ENCODE measurements at regions not wholly inside any gene's neighbourhood (a gene's known extent, or its start where the extent isn't known, plus 50 kb on each side); places are given as distances from the start of the nearest gene placed in this dataset.

DNA sequence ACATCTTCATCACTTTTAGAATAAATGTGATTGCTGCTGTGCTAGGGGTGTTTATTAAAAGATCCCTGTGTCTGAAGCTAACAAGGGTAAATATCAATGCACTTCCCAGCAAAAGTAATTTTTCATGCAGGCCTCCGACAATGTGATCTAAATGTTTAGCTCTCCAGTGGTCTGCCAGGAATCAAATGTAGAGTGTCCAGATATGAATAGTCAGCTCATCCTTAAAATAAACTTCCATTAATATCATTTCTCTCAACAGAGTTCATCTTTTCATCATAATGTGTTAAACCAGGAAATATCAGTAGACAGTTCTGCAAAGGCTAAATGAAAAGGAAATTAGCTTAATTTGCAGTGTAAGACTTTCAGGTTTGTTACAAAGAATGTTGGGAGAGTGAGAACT is 102.2 kb upstream of the EGFL6 start:
- TF ChIP-seq, protein P1, sequence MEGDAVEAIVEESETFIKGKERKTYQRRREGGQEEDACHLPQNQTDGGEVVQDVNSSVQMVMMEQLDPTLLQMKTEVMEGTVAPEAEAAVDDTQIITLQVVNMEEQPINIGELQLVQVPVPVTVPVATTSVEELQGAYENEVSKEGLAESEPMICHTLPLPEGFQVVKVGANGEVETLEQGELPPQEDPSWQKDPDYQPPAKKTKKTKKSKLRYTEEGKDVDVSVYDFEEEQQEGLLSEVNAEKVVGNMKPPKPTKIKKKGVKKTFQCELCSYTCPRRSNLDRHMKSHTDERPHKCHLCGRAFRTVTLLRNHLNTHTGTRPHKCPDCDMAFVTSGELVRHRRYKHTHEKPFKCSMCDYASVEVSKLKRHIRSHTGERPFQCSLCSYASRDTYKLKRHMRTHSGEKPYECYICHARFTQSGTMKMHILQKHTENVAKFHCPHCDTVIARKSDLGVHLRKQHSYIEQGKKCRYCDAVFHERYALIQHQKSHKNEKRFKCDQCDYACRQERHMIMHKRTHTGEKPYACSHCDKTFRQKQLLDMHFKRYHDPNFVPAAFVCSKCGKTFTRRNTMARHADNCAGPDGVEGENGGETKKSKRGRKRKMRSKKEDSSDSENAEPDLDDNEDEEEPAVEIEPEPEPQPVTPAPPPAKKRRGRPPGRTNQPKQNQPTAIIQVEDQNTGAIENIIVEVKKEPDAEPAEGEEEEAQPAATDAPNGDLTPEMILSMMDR (IDR thresholded peaks at IDR 0.05) = no peak

DNA sequence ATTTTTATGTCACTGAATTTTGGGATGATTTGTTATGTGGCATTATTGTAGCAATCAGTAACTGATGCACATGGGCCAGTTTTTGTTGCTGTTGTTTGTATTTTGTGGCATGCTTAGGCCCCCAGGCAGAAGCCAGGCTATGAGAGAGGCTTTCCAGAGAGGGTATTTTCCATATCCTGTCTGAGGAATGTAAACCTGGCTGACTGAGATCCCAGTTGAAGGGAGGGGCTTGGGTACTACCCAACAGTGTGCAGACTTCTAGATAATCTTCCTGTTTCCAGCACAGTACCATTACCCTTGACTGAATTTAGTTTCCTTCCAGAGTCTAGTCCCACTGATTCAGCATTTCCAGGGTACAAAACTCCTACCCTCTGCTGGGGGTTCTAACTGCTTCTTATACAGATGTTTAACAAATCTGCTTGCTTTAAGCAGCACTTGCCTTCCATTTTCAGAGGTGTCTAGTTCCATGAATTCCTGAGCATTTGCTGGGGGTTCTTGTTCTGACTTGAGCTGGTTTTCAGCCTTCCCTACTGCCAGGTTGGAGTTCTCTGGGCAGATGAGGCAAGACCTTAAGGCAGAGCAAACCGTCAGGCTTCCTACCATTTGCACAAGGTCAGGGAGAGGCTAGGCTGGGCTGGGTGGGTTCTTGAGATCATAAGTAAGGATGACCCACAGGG is 104.7 kb upstream of the EGFL6 start:
- TF ChIP-seq, protein P1 (IDR thresholded peaks at IDR 0.05) = no peak

DNA sequence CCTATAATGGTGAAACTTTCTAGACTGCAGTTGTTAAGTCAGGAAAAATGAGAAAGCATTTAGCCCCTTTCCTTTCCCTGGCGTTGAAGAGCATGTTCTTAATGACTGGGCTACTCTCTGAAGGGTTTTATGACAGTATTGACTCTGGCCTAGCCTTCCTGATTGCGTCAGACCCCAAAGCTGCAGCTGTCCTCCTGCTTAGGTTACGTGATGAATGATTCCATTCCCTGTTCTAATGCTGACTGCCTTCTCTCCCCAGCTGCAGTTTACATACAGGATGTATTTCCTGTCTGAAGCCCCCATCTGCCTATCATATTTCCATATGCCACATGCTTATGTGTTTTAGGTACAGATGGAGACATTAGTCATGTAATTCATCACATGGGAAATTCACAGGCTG is 105.8 kb upstream of the EGFL6 start:
- TF ChIP-seq, protein P1 (IDR thresholded peaks at IDR 0.05) = no peak

DNA sequence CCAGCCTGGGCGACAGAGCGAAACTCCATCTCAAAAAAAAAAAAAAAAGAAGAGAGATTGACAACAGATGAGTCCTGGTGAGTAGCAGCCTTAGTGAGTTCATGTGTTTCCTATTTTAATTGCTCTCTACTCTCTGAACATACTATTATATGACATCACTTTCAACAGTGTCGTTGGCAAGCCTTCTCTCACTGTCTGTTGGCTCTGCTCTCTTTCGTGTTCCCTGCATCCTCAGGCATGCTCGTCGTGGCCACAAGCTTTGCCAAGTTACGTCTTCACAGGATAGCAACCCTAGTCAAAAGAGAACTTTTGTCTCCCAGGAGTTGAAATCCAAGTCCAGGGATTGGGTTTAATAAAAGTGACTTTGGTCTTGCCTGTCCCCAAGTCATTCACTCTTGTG is 117.1 kb upstream of the EGFL6 start:
- TF ChIP-seq, protein P1 (IDR thresholded peaks at IDR 0.05) = no peak

DNA sequence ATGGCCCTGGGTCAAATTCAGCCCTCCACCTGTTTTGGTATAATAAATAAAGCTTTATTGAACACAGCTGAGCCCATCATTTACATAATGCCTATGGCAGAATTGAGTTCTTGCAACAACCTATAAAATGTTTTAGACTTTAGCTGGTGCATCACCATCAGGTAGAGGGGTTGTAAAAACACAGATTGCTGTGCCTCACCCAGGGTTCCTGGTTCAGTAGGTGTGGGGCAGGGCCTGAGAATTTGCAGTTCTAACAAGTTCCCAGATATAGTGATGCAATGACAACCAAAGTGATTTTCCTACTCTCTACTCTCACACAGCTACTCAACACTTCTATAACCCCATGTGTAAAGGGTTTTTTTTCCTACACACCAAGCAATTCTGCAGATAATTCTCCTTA is 120.0 kb upstream of the EGFL6 start:
- TF ChIP-seq, protein P1 (IDR thresholded peaks at IDR 0.05) = no peak

DNA sequence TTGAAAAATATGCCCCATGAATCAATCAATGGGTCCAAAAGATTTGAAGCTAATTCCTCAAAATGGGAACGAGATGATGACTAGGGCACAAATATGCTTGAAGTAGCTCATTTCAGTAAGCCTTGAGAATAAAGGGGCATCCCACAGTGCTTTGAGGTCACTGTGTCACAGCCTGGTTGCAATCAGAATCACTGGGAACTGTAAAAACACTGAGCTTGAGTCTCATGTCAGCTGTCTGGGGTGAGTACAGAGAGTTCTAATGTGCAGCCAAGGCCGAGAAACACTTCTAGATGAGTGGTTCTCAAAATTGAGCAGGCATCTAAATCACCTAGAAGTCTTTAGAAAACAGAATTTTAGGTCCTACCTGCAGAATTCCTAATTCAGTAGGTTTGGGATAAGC is 120.5 kb upstream of the EGFL6 start:
- TF ChIP-seq, protein P1 (IDR thresholded peaks at IDR 0.05) = no peak

DNA sequence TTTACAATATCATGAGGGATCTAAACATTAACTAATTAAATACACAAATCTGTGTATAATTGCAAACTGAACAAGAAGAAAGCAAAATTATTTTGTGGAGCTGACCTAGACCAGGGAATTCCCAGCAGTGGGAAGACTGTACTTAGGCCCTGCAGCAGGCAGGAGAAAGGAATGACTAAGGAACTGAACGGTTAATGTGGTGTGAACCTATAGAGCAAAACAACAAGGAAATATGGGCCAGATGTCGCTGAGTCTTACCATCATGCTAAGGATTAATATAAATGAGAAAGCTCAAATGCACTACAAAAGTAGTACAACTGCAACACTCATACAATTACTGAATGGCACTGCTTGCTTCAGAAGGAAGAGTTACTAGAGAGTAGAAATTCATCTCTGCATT is 120.3 kb upstream of the ATXN3L start:
- TF ChIP-seq, protein P1 (IDR thresholded peaks at IDR 0.05) = no peak

DNA sequence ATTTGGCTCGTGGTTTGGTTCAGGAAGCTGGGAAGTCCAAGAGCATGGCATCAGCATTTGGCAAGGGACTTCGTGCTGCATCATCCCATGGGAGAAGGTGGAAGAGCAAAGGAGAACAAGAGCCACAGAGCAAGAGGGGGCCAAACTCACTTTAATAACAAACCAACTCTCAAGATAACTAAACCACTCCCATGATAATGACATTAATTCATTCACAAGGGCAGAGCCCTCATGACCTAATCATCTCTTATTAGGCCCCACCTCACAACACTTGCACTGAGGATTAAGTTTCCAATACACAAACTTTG is 113.4 kb upstream of the ATXN3L start:
- TF ChIP-seq, protein P1 (IDR thresholded peaks at IDR 0.05) = no peak
